Muscle layer of colon (tissue), 2 donors: ENCODE measurements at regions not wholly inside any gene's neighbourhood (a gene's known extent, or its start where the extent isn't known, plus 50 kb on each side); places are given as distances from the start of the nearest gene placed in this dataset.
"Not testable (repeated sequence)": the region's sequence is repeated elsewhere in the genome, so short reads cannot be mapped to it uniquely, and the experiment has no call there.

Source experiments
- H3K27ac ChIP-seq: one replicate; pipeline ENCODE4 v1.7.0; 2013; ENCODE audit warnings: low read depth, mild to moderate bottlenecking, low read length, moderate library complexity
- H3K27me3 ChIP-seq, 2 donors: one replicate each; pipeline ENCODE4 v1.7.0; 2013; ENCODE audit warnings: low read length in 2 of 2, mild to moderate bottlenecking in 2 of 2; ENCODE audit not compliant: insufficient read depth in 2 of 2, control insufficient read depth in 1 of 2
- H3K36me3 ChIP-seq: one replicate; pipeline ENCODE4 v1.7.0; 2013; ENCODE audit warnings: mild to moderate bottlenecking, low read length; ENCODE audit not compliant: insufficient read depth
- H3K4me1 ChIP-seq: one replicate; pipeline ENCODE4 v1.7.0; 2013; ENCODE audit warnings: mild to moderate bottlenecking, low read length; ENCODE audit not compliant: insufficient read depth
- H3K4me3 ChIP-seq, 2 donors: one replicate each; pipeline ENCODE4 v1.7.0; 2013; ENCODE audit warnings: low read length in 2 of 2, low read depth in 1 of 2, mild to moderate bottlenecking in 1 of 2, moderate library complexity in 1 of 2
- H3K9ac ChIP-seq: one replicate; pipeline ENCODE4 v1.7.0; 2013; ENCODE audit warnings: low read length
- H3K9me3 ChIP-seq: one replicate; pipeline ENCODE4 v1.7.0; 2013; ENCODE audit warnings: mild to moderate bottlenecking, low read length
- donor health status: abdominal sarcoma.
- donor health status: Adenocarcinoma of cecum.

DNA sequence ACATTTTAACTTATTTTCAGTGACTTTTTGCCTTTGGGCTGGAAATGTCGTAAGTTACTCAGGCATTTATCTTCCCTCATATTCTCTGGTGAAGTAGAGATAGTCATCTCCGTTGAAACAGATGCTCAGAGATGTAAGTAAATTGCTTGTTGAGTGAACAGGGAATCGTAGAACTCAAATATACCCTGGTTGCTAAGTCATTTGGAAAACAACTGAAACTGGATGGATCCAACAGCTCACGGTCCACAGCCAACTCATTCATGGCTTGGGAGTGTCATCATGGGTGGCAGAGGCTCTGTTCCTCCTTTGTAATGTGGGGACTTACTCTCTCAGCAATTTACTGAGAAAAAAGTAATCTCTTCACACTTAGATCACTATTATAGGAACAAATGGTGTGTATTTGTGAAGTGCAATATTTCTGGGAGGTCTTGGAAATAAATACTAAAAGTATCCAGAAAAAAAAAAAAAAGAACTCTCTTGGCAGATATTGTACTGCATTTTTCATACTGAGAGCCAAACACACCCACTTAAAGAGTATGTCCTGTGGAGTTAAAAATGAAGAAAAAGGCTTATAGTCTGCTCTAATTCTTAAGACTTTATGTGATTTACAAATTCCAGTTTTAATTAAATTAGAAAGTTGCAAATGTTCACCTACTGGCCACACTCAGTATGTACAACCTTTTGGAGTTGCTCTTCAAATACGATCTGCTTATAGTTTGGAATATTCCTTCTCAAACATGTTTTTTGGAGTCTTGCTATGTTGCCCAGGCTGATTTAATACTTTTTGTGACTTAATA lies 107.4 kb downstream of the LEPR start:
- no peak overlapping the region for H3K4me3 ChIP-seq
- no peak overlapping the region for H3K9ac ChIP-seq
- H3K27me3 ChIP-seq: peaks cover 13 to 27% of the 10 kb centered on the region in 2 donors

GRCh38 chr1:65531972-65532570 lies 111.6 kb downstream of the LEPR start:
- Histone ChIP-seq H3K36me3 (no peaks in the 10 kb centered on the region), H3K27me3 (no peaks in the 10 kb centered on the region), H3K4me3 (no peak overlapping the region), H3K9me3 (peaks cover 8% of the 10 kb centered on the region), H3K9ac (no peak overlapping the region), H3K4me1 (no peaks in the 10 kb centered on the region), H3K27ac (no peak overlapping the region)

More for the DNA sequence above, 107.4 kb downstream of the LEPR start:
- Histone ChIP-seq H3K4me1 (no peaks in the 10 kb centered on the region), H3K36me3 (no peaks in the 10 kb centered on the region), H3K27ac (no peak overlapping the region), H3K9me3 (peaks cover 8% of the 10 kb centered on the region)

DNA sequence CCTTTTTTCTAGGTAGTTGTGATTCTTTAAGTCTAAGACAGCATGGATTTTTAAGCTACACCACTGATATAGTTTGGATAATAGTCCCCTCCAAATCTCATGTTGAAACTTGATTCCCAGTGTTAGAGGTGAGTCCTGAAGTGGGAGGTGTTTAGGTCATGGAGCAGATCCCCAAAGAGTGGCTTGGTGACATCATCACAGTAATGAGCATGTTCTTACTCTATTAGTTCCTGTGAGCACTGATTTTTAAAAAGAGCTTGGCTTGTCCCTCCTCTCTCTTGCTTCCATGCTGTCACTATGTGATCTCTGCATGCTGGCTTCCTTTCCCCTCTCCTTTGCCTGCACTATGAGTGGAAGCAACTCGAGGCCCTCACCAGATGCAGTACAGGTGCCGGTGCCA lies 115.5 kb downstream of the LEPR start:
- H3K4me1 ChIP-seq: peaks cover 4% of the 10 kb centered on the region
- peaks cover 8% of the 10 kb centered on the region for H3K9me3 ChIP-seq
- no peak overlapping the region for H3K27ac ChIP-seq
- H3K9ac ChIP-seq: no peak overlapping the region
- H3K27me3 ChIP-seq: no peaks in the 10 kb centered on the region
- no peak overlapping the region for H3K4me3 ChIP-seq
- H3K36me3 ChIP-seq: no peaks in the 10 kb centered on the region

DNA sequence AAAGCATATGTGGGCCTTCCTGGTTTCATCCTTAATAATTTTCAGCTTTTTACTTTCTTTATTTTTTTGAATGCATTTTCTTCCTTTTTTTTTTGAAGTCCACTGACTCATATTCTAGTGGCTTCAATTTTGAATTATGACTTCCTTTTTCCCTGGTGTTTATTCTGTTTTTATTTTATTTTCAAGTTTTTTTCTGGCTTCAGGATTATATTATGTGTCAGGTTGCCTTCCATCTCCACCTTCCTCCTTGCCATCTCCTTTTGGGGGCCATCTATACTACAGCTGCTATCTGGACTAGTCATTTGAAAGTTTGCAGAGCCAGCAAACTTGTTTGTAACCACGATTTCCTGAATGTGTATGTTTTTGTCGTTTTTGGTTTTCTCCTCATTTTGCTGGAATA lies 117.6 kb downstream of the LEPR start:
- Histone ChIP-seq H3K4me1 (peaks cover 4% of the 10 kb centered on the region), H3K36me3 (no peaks in the 10 kb centered on the region), H3K27ac (no peak overlapping the region)

GRCh38 chr1:65538664-65539063 lies 118.2 kb downstream of the LEPR start:
- no peak overlapping the region for H3K27ac ChIP-seq
- peaks cover 4% of the 10 kb centered on the region for H3K4me1 ChIP-seq
- no peak overlapping the region for H3K4me3 ChIP-seq
- H3K9ac ChIP-seq: no peak overlapping the region
- no peaks in the 10 kb centered on the region for H3K36me3 ChIP-seq
- no peaks in the 10 kb centered on the region for H3K9me3 ChIP-seq
- H3K27me3 ChIP-seq: no peaks in the 10 kb centered on the region

More for the DNA sequence above, 117.6 kb downstream of the LEPR start:
- H3K4me3 ChIP-seq: no peak overlapping the region
- H3K9me3 ChIP-seq: no peaks in the 10 kb centered on the region
- no peak overlapping the region for H3K9ac ChIP-seq
- no peaks in the 10 kb centered on the region for H3K27me3 ChIP-seq

DNA sequence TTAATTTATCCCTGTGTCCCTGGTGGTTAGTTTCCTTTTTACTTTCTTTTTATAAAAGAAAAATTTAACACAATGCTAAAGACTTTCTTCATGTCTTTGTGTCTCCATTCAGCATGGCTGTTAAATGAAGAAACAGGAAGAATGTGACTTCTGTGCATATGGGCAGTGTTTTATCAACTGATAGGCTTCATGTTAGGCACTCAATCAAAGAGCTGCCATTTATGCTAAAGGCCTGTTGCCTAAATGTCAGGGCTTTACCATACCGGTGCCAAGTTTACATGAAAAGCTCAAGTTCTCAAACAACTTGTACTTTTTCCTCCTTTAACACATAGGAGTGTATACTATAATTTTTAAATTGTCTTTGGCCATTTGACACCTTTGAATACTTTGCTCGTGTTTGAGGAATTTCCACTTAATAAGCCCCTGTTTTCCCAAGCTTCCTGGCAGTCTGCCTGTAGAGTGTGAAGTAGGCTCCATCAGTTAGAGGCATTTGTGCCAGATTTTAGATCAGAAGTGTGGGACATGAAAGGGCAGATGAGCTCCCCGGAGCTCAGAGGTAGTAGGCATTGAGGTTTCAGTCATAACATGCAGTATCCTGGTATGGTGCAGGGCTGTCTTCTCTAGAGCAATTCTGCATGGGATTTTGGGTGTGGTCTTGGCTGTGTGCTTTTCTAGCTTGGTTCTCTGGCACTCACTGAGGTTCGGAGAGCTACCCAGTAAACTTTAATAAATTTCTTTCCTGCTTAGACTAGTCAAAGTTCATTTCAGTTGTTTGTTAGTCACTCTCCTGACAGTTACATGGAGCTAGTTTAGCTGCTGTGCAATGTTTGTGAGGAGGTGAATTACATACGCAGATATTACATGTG lies 119.0 kb downstream of the LEPR start:
- Histone ChIP-seq H3K36me3 (no peaks in the 10 kb centered on the region), H3K9me3 (no peaks in the 10 kb centered on the region), H3K4me3 (no peak overlapping the region), H3K9ac (no peak overlapping the region), H3K27me3 (no peaks in the 10 kb centered on the region), H3K4me1 (peaks cover 4% of the 10 kb centered on the region), H3K27ac (no peak overlapping the region)

DNA sequence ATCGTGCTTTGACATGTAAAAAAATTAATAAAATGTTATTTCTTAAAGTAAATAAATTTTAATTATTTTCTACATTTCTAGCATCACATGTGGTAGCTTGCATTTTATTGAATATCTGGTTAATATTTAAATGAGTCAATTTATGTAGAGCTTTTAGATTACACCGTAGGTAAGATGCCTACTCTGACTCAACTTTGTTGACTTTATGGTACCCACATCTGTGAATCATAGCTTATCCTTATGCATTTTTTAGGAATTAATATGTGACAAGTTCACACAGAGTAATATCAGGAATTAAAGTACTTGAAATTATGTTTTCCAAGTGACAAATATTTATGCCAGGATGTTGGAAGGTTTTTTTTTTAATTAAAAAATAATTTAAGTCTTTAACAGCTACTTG lies 120.7 kb downstream of the LEPR start:
- Histone ChIP-seq H3K9ac (no peak overlapping the region), H3K4me1 (peaks cover 4% of the 10 kb centered on the region), H3K9me3 (no peaks in the 10 kb centered on the region), H3K27me3 (no peaks in the 10 kb centered on the region), H3K4me3 (no peak overlapping the region), H3K27ac (no peak overlapping the region), H3K36me3 (no peaks in the 10 kb centered on the region)

GRCh38 chr1:65541865-65542264 lies 121.4 kb downstream of the LEPR start:
- Histone ChIP-seq H3K4me3 (no peak overlapping the region), H3K36me3 (no peaks in the 10 kb centered on the region), H3K4me1 (peaks cover 4% of the 10 kb centered on the region), H3K27ac (no peak overlapping the region), H3K27me3 (no peaks in the 10 kb centered on the region), H3K9ac (no peak overlapping the region), H3K9me3 (no peaks in the 10 kb centered on the region)

DNA sequence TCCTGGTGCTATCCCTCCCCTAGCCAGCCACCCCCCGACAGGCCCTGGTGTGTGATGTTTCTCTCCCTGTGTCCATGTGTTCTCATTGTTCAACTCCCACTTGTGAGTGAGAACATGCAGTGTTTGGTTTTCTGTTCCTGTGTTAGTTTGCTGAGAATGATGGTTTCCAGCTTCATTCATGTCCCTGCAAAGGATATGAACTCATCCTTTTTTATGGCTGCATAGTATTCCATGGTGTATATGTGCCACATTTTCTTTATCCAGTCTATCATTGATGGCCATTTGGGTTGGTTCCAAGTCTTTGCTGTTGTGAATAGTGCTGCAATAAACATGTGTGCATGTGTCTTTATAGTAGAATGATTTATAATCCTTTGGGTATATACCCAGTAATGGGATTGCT lies 122.1 kb downstream of the LEPR start:
- H3K9ac ChIP-seq, H3K9me3 ChIP-seq, H3K27me3 ChIP-seq, H3K4me1 ChIP-seq, H3K36me3 ChIP-seq, H3K4me3 ChIP-seq, H3K27ac ChIP-seq: not testable (repeated sequence)

DNA sequence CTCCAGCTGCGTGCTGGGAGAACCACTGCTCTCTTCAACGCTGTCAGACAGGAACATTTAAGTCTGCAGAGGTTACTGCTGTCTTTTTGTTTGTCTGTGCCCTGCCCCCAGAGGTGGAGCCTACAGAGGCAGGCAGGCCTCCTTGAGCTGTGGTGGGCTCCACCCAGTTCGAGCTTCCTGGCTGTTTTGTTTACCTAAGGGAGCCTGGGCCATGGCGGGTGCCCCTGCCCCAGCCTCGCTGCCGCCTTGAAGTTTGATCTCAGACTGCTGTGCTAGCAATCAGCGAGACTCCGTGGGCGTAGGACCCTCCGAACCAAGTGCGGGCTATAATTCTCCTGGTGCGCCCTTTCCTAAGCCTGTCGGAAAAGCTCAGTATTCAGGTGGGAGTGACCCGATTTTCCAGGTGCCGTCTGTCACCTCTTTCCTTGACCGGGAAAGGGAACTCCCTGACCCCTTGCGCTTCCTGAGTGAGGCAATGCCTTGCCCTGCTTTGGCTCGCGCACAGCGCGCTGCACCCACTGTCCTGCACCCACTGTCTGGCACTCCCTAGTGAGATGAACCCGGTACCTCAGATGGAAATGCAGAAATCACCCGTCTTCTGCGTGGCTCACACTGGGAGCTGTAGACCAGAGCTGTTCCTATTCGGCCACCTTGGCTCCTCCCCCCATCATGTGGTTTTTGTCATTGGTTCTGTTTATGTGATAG lies 130.0 kb downstream of the LEPR start:
- H3K4me3 ChIP-seq, H3K27ac ChIP-seq, H3K36me3 ChIP-seq, H3K4me1 ChIP-seq, H3K27me3 ChIP-seq, H3K9ac ChIP-seq, H3K9me3 ChIP-seq: not testable (repeated sequence)

- H3K4me1 ChIP-seq, H3K9me3 ChIP-seq, H3K36me3 ChIP-seq, H3K27me3 ChIP-seq, H3K4me3 ChIP-seq, H3K27ac ChIP-seq, H3K9ac ChIP-seq: not testable (repeated sequence)
These were observed 132.0 kb downstream of the LEPR start for GRCh38 chr1:65552484-65552883.
